HG03135 (cell line): ENCODE measurements at regions not wholly inside any gene's neighbourhood (a gene's known extent, or its start where the extent isn't known, plus 50 kb on each side); places are given as distances from the start of the nearest gene placed in this dataset.
"Not testable (repeated sequence)": the region's sequence is repeated elsewhere in the genome, so short reads cannot be mapped to it uniquely, and the experiment has no call there.

Experiments
- ATAC-seq: cut with Tn5 transposase; IDR thresholded peaks from one replicate; pipeline ENCODE4 v1.9.1; 2021; ENCODE audit warnings: mild to moderate bottlenecking, moderate library complexity; ENCODE audit not compliant: unreplicated experiment

- no peak for ATAC-seq
Measured at GRCh38 chr3:159748425-159748824, 240.2 kb upstream of the IL12A start.

- no peak for ATAC-seq
Measured at GRCh38 chr3:159749406-159749805, 239.2 kb upstream of the IL12A start.

- ATAC-seq = no peak
Measured at GRCh38 chr3:159751146-159751545, 237.5 kb upstream of the IL12A start.

GRCh38 chr3:159751752-159752151 lies 236.9 kb upstream of the IL12A start:
- ATAC-seq = no peak

- not testable (repeated sequence) for ATAC-seq
Measured at GRCh38 chr3:159756279-159757207, 232.1 kb upstream of the IL12A start.

- no peak for ATAC-seq
Measured at GRCh38 chr3:159757341-159758060, 231.1 kb upstream of the IL12A start.

- no peak for ATAC-seq
Measured at GRCh38 chr3:159760046-159760445, 228.6 kb upstream of the IL12A start.

GRCh38 chr3:159761369-159761768 lies 227.3 kb upstream of the IL12A start:
- ATAC-seq = no peak

- ATAC-seq = no peak
Measured at GRCh38 chr3:159761848-159762635, 226.6 kb upstream of the IL12A start.

GRCh38 chr3:159763011-159763601 lies 225.5 kb upstream of the IL12A start:
- peak; percentile 35 for ATAC-seq

- peak; percentile 60 for ATAC-seq
Measured at GRCh38 chr3:159763602-159764489, 224.8 kb upstream of the IL12A start.

- no peak for ATAC-seq
Measured at GRCh38 chr3:159764490-159765029, 224.1 kb upstream of the IL12A start.

- ATAC-seq = no peak
Measured at GRCh38 chr3:159765030-159765859, 223.4 kb upstream of the IL12A start.

- no peak for ATAC-seq
Measured at GRCh38 chr3:159765860-159766294, 222.8 kb upstream of the IL12A start.

- no peak for ATAC-seq
Measured at GRCh38 chr3:159766563-159767185, 222.0 kb upstream of the IL12A start.

GRCh38 chr3:159770998-159771397 lies 217.6 kb upstream of the IL12A start:
- no peak for ATAC-seq

- ATAC-seq = no peak
Measured at GRCh38 chr3:159771865-159772611, 216.6 kb upstream of the IL12A start.
